B cell (primary cell): ENCODE measurements at regions not wholly inside any gene's neighbourhood (a gene's known extent, or its start where the extent isn't known, plus 50 kb on each side); places are given as distances from the start of the nearest gene placed in this dataset.
"Not testable (repeated sequence)": the region's sequence is repeated elsewhere in the genome, so short reads cannot be mapped to it uniquely, and the experiment has no call there.

Experiments
- ATAC-seq: fragments of 200-7000 bp; cut with Tn5 transposase; one replicate; pipeline ENCODE4 v1.10.0; 2021; ENCODE audit warnings: low read depth, mild to moderate bottlenecking, moderate number of reproducible peaks, moderate library complexity
- CTCF ChIA-PET: fragments of 350-600 bp; sonication (Branson Sonifier 250); formaldehyde crosslinking; loops from one replicate; lab custom pipeline; 2021; ENCODE audit warnings: antibody characterized with exemption, inconsistent platforms; lab: Charles Lee
- POLR2A ChIA-PET: fragments of 350-600 bp; sonication (Branson Sonifier 250); formaldehyde crosslinking; loops from one replicate; lab custom pipeline; 2021; ENCODE audit warnings: antibody characterized with exemption; lab: Charles Lee
- DNase-seq: peaks from one replicate; pipeline ENCODE4 v3.0.0; 2013
- H2AFZ ChIP-seq: 2 replicates; pipeline ENCODE4 v1.6.1; 2012; ENCODE audit warnings: mild to moderate bottlenecking, low read depth, low read length; ENCODE audit not compliant: insufficient read depth, poor library complexity, severe bottlenecking
- H3K27ac ChIP-seq, 2 donors: 1 replicate in 1 of 2; 2 replicates in 1 of 2; pipeline ENCODE4 v1.5.1; 2012 to 2013; ENCODE audit warnings: low read length in 2 of 2, mild to moderate bottlenecking in 2 of 2, moderate library complexity in 1 of 2
- H3K27me3 ChIP-seq, 4 experiments: fragments of 200-600 bp in 1 of 4; sonication (generic) in 1 of 4; replicated peaks in 1 of 4; 1 replicate in 2 of 4; 2 replicates in 2 of 4; pipeline versions ENCODE4 v1.6.1 to v1.7.0; 2013 to 2016; ENCODE audit warnings: low read length in 3 of 4, mild to moderate bottlenecking in 2 of 4, mixed read lengths in 1 of 4, moderate library complexity in 1 of 4; ENCODE audit not compliant: insufficient read depth in 4 of 4, control insufficient read depth in 3 of 4; ENCODE audit errors: control extremely low read depth in 1 of 4
- H3K36me3 ChIP-seq, 2 experiments: replicated peaks in 1 of 2; 1 replicate in 1 of 2; 2 replicates in 1 of 2; pipeline versions ENCODE4 v1.6.1 to v1.7.1; 2013; ENCODE audit warnings: low read length in 1 of 2; ENCODE audit not compliant: insufficient read depth in 2 of 2, control insufficient read depth in 1 of 2; ENCODE audit errors: control extremely low read depth in 1 of 2, extremely low read depth in 1 of 2
- H3K4me1 ChIP-seq, 2 donors: fragments of 200-600 bp in 1 of 2; sonication (generic) in 1 of 2; 1 replicate in 1 of 2; 2 replicates in 1 of 2; pipeline versions ENCODE4 v1.5.1 to v1.6.1; 2013 to 2017; ENCODE audit warnings: low read length in 2 of 2; ENCODE audit not compliant: control insufficient read depth in 2 of 2, insufficient read depth in 2 of 2
- H3K4me2 ChIP-seq: replicated peaks from 2 replicates; pipeline ENCODE3; 2012; ENCODE audit warnings: mild to moderate bottlenecking, low read depth, low read length; ENCODE audit not compliant: poor library complexity, severe bottlenecking
- H3K4me3 ChIP-seq, 5 experiments: fragments of 200-600 bp in 1 of 5; sonication (generic) in 1 of 5; 1 replicate in 3 of 5; 2 replicates in 2 of 5; pipeline versions ENCODE4 v1.5.1 to v1.7.0; 2011 to 2016; ENCODE audit warnings: low read length in 4 of 5, mild to moderate bottlenecking in 4 of 5, low read depth in 2 of 5, control low read depth in 1 of 5, moderate library complexity in 1 of 5; ENCODE audit not compliant: insufficient read depth in 1 of 5; ENCODE audit errors: control extremely low read depth in 1 of 5, extremely low read depth in 1 of 5
- H3K79me2 ChIP-seq: fragments of 200-600 bp; sonication (generic); one replicate; pipeline ENCODE4 v1.6.0; 2016; ENCODE audit warnings: low read length; ENCODE audit not compliant: control insufficient read depth, insufficient read depth
- H3K9ac ChIP-seq: fragments of 200-600 bp; sonication (generic); 2 replicates; pipeline ENCODE4 v1.6.1; 2017; ENCODE audit warnings: mild to moderate bottlenecking, low read length, moderate library complexity
- H3K9me3 ChIP-seq, 3 donors: one replicate each; pipeline versions ENCODE4 v1.6.1 to v1.7.1; 2013; ENCODE audit warnings: low read length in 2 of 3; ENCODE audit not compliant: control insufficient read depth in 2 of 3, insufficient read depth in 1 of 3; ENCODE audit errors: control extremely low read depth in 1 of 3
- H4K20me1 ChIP-seq: 2 replicates; pipeline ENCODE4 v1.6.0; 2012; ENCODE audit warnings: mild to moderate bottlenecking, low read length; ENCODE audit not compliant: insufficient read depth, control insufficient read depth, poor library complexity, severe bottlenecking
- H3K27ac Mint-ChIP-seq: one replicate; pipeline ENCODE4 v1.8.0; 2021; ENCODE audit warnings: mixed read lengths
- H3K27me3 Mint-ChIP-seq: one replicate; pipeline ENCODE4 v1.8.0; 2021; ENCODE audit warnings: mixed read lengths
- H3K4me1 Mint-ChIP-seq: one replicate; pipeline ENCODE4 v1.8.0; 2021; ENCODE audit warnings: mixed read lengths
- H3K4me3 Mint-ChIP-seq: one replicate; pipeline ENCODE4 v1.8.0; 2021; ENCODE audit warnings: mixed read lengths
- H3K9me3 Mint-ChIP-seq: one replicate; pipeline ENCODE4 v1.8.0; 2022; ENCODE audit warnings: mixed read lengths; ENCODE audit not compliant: insufficient read depth
- EZH2 ChIP-seq: IDR thresholded peaks from 2 replicates; pipeline ENCODE4 v1.6.1; 2012; ENCODE audit warnings: borderline replicate concordance, low read depth, mild to moderate bottlenecking, moderate library complexity, low read length; ENCODE audit not compliant: insufficient read depth, poor library complexity, severe bottlenecking
- WGBS: methylation state at CpG from one replicate; pipeline ENCODE4 v1.1.5; 2013; ENCODE audit warnings: missing lambda C conversion rate; ENCODE audit not compliant: insufficient coverage; 5-methylcytosine and 5-hydroxymethylcytosine counted together
- intact Hi-C: fragments of 100-400 bp; cut with micrococcal nuclease; formaldehyde crosslinking; loops from one replicate; pipeline ENCODE4 v1.10.0; 2022
- TF ChIP-seq, protein P1 (sequence below): fragments of 200-600 bp; IDR thresholded peaks from one replicate; pipeline ENCODE4 v1.8.0; 2022; ENCODE audit warnings: antibody characterized with exemption, mild to moderate bottlenecking

DNA sequence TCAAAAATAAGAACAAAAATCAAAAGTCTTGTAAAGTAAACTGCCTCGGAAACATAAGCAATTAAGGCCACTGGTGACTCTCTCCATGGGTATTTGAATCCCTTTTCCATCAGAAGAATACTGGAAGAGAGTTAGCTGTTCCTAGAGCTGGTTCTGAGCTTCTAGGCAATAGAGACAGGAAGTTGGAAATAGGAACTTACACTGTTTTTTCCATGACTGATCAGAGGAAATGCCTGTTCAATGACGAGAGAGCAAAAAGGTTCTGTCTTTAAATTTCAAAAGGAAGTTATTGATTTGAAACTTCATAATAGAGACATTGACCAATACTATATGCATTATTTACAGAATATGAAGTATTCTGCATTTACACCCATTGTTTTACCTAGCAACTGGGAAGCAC is 503.5 kb upstream of the ARX start:
- DNase-seq (no peak), ATAC-seq (no peak)
- no peak for TF ChIP-seq EZH2
- TF ChIP-seq, protein P1, sequence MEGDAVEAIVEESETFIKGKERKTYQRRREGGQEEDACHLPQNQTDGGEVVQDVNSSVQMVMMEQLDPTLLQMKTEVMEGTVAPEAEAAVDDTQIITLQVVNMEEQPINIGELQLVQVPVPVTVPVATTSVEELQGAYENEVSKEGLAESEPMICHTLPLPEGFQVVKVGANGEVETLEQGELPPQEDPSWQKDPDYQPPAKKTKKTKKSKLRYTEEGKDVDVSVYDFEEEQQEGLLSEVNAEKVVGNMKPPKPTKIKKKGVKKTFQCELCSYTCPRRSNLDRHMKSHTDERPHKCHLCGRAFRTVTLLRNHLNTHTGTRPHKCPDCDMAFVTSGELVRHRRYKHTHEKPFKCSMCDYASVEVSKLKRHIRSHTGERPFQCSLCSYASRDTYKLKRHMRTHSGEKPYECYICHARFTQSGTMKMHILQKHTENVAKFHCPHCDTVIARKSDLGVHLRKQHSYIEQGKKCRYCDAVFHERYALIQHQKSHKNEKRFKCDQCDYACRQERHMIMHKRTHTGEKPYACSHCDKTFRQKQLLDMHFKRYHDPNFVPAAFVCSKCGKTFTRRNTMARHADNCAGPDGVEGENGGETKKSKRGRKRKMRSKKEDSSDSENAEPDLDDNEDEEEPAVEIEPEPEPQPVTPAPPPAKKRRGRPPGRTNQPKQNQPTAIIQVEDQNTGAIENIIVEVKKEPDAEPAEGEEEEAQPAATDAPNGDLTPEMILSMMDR = no peak
- CTCF ChIA-PET = no interaction called here
- Histone ChIP-seq H3K4me1 (no peaks in the 10 kb centered on the region), H3K9ac (no peak overlapping the region), H2AFZ (no peak overlapping the region), H3K36me3 (no peaks in the 10 kb centered on the region), H3K4me3 (no peak overlapping the region), H4K20me1 (no peaks in the 10 kb centered on the region), H3K27ac (no peak overlapping the region), H3K9me3 (no peaks in the 10 kb centered on the region), H3K27me3 (no peaks in the 10 kb centered on the region), H3K4me2 (no peak overlapping the region), H3K79me2 (no peaks in the 10 kb centered on the region)
- H3K27me3 Mint-ChIP-seq = no peaks in the 10 kb centered on the region
- H3K27ac Mint-ChIP-seq = no peak overlapping the region
- no peaks in the 10 kb centered on the region for H3K4me1 Mint-ChIP-seq
- WGBS = no CpG with 5 or more reads among the region's 2 CpGs
- intact Hi-C loops = no loop called here
- no peak overlapping the region for H3K4me3 Mint-ChIP-seq
- H3K9me3 Mint-ChIP-seq = no peaks in the 10 kb centered on the region
- POLR2A ChIA-PET = no interaction called here

DNA sequence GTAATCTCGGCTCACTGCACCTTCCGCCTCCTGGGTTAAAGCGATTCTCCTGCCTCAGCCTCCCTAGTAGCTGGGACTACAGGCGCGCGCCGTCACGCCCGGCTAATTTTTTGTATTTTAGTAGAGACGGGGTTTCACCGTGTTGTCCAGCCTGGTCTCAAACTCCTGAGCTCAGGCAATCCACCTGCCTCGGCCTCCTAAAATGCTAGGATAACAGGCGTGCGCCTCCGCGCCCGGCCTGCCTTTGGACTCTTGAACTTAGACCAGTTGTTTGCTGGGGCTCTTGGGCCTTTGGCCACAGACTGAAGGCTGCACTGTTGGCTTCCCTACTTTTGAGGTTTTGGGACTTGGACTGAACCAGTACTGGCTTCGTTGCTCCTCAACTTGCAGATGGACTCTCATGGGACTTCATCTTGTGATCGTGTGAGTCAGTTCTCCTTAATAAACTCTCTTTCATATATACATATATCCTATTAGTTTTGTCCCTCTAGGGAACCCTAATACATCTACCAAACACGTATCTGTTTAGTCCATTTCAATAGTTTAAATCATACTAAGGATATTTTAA is 506.8 kb upstream of the ARX start:
- intact Hi-C loops, H2AFZ ChIP-seq, CTCF ChIA-PET, H3K9ac ChIP-seq, H3K4me1 Mint-ChIP-seq, H3K27ac ChIP-seq, POLR2A ChIA-PET, H3K4me1 ChIP-seq, H3K9me3 Mint-ChIP-seq, H3K27ac Mint-ChIP-seq, H3K4me3 Mint-ChIP-seq, ATAC-seq, H3K4me3 ChIP-seq, H4K20me1 ChIP-seq, H3K9me3 ChIP-seq, H3K79me2 ChIP-seq, H3K27me3 Mint-ChIP-seq, H3K36me3 ChIP-seq, DNase-seq, H3K27me3 ChIP-seq, H3K4me2 ChIP-seq: not testable (repeated sequence)
- WGBS = 96% methylated on average over 5 of the region's 20 CpGs
